ENCODE measurements at regions not wholly inside any gene's neighbourhood (a gene's known extent, or its start where the extent isn't known, plus 50 kb on each side); places are given as distances from the start of the nearest gene placed in this dataset.
A peak's percentile ranks its signal among the peaks of the same experiment; 100 is the strongest.
"Not testable (repeated sequence)": the region's sequence is repeated elsewhere in the genome, so short reads cannot be mapped to it uniquely, and the experiment has no call there.

DNA sequence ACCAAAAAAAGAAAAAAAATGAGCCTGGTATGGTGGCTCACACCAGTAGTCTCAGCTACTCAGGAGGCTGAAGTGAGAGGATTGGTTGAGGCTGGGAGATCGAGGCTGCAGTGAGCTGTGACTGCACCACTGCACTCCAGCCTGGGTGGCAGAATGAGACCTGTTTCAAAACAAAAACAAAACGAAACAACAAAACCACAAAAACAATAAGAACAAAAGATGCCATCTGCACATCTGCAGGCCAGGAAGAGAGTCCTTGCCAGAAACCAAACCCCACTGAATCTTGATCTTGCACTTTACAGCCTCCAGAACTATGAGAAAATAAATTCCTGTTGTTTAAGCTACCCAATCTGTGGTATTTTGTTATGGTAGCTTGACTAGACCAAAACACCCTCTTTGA, 207.7 kb downstream of the YTHDC2 start:
- DNase-seq, result peak in 1 of 5 experiments; percentile 3

DNA sequence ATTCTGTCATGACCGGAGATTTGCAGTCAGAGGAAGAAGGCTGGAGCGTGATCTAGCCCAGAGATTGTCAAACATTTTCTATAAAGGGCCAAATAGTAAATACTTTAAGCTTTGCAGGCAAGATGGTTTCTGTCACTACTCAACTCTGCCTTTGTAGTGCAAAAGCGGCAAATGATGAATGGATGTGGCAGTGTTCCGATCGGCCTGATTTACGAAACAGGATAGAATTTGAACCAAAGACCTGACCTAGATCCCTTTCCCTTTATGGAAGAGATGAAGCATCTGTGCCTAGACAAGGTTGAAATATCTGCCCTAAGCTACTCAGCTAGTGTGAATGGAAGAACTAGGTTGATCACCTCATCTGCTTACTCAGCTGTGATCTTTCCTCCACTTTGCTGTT, 209.5 kb downstream of the YTHDC2 start:
- DNase-seq, result no peak

DNA sequence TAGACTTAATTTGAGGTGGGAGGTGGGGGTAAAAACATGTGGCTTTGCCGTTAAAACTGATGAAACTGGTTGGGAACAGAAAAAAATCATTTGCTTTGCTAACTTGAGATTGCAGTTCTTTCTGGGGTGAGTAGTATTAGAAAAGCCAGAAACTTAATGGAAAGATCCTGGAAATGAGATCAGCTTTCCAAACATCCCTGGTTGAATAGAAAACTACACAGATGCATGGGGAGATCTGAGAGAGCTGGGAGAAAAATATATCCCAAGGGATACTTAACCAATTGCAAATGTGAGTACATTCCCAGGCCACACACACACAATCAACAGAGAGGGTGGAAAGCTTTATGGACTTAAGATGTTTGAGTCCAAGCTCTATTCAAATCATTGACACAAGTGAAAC, 222.3 kb downstream of the YTHDC2 start:
- no peak for DNase-seq

DNA sequence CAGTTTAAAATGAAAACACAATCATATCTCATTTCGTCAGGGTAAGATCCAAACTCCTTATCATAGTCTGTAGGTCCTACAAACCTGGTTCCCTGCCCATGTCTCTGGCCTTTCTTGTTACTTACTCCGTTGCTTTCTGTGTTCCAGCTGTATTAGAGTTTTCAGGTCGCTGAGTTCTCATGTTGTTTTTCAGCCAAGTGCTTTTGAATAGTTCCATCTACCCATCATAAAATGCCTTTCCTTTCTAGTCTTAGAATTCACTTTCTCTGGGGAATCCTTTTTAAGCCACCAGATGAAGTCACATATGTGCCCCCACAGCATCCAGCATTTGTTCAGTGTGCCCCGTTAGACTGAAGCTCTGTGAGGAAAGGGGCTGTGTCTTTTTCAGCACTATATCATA, 228.7 kb downstream of the YTHDC2 start:
- DNase-seq, result no peak

DNA sequence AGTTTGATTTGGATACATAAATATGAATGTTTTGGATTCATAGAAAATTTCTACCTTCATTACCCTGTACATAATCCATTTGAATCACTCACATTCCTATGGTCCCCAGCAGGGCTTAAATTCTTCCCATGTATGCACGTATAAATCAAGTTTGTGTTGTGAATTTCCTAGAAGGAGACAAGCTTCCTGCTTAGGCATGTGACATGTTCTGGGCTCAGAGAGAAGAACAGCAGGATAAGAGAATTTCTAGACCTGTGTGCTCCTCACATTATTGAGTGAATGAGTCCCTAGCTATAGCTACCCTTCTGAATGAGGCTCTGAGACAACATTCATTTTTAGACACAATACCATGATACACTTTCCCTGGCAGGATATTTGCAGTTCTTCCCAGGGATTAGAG, 229.1 kb downstream of the YTHDC2 start:
- no peak for DNase-seq

DNA sequence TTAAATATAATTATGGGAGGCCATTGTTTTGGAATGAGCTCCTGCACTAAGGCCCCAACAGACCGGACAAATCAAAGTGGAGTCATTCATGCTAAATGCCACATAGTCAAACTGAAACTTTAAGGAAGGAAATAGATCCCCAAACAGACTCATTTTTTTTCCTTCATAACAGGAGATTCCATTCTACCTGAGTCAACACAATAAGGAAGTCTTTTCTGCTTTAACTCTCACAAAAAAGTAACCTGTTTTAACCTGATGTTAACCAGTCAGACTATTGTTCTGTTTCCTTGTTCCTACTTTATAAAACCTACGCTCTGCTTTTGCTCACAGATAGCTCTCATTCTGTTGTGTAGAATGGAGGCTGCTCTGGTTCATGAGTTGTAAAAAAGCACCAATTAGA, 234.9 kb downstream of the YTHDC2 start:
- DNase-seq, result no peak

DNA sequence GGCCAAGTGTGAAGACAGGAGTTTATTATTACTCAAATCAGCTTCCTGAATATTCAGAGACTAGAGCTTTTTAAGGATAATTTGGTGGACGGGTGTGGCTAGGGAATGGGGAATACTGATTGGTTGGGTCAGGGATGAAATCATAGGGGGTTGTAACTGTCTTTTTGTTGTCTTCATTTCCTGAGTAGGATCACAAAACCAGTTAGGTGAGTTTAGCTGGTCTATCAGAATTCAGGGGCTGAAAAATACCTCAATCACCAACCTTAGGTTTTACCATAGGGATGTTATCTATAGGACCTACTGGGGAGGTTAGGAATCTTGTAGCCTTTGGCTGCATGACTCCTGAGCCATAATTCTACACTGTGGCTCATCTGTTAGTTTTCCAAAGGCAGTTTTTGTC, 235.8 kb downstream of the YTHDC2 start:
- DNase-seq, result no peak

DNA sequence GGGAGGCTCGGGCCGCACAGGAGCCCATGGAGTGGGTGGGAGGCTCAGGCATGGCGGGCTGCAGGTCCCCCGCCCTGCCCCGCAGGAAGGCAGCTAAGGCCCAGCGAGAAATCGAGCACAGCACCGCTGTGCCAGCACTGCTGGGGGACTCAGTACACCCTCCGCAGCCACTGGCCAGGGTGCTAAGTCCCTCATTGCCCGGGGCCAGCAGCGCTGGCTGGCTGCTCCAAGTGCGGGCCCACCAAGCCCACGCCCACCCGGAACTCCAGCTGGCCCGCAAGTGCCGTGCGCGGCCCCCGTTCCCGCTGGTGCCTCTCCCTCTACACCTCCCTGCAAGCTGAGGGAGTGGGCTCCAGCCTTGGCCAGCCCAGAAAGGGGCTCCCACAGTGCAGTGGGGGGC, 239.7 kb downstream of the YTHDC2 start:
- not testable (repeated sequence) for DNase-seq

DNA sequence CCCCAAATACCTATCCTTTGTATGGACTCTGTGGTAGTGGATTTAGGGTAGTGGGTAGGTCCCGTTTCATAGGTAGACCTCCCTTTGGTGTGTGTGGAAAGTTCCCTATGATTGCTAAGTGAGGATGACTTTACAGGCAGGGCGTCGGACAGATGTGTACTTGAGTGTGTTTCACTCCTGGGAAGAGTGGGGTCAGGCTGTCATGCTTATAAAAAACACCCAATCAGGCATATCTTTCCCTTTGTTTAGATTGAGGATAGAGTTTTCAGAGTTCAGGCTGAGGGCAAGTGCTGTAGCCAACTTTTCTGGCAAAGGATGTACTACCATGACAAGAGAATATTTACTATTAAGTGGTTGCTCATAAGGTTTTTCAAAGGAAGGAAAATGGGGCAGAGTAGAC, 242.0 kb downstream of the YTHDC2 start:
- no peak for DNase-seq

DNA sequence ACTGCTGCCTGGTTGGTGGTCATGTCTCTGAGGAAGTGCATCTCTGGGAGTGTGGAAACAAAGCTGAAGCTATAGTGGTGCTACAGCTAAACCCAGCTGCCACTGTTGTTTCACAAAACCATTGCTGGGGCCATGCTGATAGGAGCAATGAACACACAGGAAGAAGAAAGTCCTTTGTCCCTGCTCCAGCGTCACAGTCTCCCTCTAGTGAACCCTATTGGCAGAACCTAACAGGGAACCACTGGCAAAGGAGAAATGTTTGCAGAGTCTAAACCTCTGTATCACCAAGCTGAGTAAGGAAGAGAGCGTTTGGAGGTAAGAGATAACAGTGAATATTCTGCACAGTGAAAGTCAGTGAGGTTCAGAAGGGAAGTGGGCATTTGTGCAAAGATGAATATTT, 244.0 kb downstream of the YTHDC2 start:
- no peak for DNase-seq

DNA sequence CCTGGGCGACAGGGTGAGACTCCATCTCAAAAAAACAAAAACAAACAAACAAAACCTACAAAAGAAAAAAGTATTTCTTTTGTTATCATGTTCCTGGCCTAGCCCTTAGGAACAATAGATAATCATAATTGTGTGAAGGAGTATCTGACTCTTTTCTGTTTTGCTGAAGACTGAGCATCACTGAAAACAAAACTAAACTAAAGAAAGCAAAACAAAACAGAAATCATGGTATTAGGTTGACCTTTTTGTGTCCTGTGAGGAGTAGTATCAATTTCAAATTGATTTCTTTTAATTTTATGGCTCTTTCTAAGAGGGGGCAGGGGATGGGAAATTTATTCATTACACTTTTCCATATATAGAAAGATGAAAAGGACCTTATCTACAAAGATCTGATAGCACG, 246.0 kb downstream of the YTHDC2 start:
- DNase-seq, result no peak

DNA sequence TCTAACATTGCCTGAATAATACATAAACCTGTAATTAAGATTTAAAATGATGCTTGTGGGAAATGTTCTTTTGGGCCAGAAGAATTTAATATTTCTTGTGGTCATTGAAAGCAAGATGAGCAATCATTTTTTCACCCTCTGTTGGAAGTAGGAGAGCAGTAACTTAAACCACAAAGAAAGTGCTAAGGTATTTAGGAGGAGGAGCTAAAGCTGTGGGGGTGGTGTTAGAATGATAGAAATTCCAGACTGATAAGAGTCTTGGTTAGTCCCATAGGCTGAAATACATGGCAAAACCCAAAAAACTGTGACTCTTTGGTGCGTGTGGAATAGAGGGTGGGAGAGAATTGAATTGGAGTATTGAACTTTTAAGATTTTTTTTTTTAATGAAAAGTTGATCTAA, 247.0 kb downstream of the YTHDC2 start:
- DNase-seq, result no peak

DNA sequence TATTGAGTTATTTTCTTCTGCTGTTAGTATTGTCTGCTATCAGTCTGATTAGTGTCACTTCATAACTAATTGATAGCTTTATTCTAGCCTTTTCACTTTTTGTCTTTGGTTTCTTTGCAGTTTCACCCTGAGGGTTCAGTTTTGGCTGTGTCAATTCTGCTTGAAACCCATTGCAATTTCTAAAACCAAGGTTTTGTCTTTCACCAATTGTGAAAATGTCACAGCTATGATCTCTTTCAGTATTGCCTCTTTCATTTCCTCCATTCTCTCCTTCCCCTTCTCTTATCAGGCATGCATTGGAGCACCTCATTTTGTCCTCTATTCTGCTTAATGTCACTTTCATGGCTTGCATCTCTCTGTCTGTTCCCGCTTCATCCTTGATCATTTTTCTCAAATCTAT, 248.1 kb downstream of the YTHDC2 start:
- DNase-seq, result no peak

DNA sequence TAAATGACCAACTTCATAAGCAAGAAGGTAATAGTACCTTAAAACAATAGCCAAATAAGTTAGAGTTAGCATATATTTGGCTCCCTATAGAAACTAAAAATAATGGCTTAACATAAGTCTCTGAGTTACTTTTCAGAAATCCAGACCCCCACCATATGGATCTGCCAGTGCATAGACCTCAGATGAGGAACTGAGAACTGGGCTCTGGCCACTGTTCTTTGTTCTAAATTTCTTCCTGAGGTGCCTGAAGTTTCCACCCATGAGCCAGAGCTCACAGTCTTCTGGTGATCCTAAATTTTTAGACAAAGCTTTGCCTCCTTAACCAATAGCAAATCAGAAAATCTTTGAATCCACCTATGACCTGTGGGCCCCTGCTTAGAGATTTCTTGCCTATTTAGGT, 250.9 kb downstream of the YTHDC2 start:
- no peak for DNase-seq

DNA sequence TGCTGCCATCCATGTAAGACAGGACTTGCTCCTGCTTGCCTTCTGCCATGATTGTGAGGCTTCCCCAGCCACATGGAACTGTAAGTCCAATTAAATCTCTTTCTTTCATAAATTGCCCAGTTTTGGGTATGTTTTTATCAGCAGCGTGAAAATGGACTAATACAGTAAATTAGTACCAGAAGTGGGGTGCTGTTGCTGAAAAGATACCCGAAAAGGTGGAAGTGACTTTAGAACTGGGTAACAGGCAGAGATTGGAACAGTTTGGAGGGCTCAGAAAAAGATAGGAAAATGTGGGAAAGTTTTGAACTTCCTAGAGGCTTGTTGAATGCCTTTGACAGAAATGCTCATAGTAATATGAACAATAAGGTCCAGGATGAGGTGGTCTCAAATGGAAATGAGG, 253.3 kb downstream of the YTHDC2 start:
- DNase-seq, result not testable (repeated sequence)

DNA sequence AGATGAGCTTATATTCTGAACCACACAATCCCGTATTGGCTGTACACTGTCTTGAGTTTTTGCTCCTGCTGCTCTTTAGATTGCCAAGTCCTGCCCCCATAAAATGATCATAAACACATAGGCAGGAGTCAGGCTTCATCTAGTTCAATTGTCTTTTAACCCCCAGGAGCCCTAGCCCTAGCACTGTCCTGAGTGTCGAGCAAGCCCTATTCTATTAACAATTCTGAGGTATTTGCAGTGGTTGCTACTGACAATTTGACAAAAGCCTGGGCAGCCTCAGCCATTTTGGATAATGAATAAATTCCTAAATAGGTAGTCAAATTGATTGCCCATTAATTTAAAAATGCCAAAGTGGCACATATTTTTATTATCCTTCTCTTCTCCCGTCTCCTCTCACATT, 257.2 kb downstream of the YTHDC2 start:
- DNase-seq, result no peak

DNA sequence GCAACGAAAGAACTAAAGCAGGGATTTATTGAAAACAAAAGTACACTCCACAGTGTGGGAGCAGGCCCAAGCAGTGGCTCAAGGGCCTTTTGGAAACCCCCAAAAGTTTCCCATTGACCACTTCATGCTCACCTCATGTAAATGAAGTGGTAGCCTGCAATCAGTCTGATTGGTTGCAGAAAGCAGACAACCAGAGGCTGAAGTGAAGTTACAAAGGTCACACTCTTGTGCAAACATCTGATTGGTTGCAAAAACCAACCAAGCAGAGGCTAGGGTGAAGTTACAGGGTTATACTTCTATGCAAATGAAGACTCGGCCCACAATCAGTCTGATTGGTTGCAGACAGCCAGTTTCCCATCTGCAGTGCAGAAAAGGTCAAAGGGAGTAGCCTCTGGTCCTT, 258.0 kb downstream of the YTHDC2 start:
- DNase-seq, result no peak

DNA sequence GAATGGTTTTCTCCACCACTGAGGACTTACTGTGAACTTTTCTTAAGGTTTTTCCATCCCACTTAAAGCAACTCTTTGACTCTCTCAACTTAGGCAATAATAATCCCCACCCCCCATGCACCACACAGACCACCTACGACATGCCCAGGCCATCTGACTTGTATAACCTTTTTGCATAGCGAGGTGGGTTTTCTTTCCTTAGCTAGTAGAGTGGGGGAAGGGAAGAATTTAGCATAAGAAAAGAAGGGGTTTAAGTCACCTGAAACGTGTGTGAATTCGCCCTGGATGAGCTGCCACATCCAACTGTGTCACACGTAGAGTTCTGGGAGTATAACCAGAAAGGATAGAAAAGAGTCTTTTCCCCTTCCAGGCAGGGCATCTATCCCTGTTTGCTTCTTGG, 262.7 kb downstream of the YTHDC2 start:
- DNase-seq, result no peak

DNA sequence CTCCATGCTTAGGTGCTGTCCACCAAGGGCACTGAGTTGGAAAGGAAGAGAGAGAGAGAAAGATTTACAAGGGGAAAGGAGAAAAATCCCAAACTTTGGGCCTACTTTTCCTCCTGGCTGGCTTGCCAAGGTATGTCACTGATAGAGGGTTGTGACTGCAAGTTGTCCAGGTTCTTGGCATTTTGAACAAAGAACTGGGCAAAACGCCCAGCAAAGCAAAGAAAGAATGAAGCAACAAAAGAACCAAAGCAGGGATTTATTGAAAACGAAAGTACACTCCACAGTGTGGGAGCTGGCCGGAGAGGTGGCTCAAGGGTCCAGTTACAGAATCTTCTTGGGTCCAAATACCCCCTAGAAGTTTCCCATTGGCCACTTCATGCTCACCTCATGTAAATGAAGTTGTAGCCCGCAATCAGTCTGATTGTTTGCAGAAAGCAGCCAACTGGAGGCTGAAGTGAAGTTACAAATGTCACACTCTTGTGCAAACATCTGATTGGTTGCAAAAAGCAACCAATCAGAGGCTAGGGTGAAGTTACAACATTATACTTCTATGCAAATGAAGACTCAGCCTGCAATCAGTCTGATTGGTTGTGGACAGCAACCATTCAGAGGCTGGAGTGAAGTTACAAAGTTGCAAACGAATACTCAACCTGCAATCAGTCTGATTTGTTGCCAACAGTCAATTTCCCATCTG, 263.5 kb downstream of the YTHDC2 start:
- no peak for DNase-seq

DNA sequence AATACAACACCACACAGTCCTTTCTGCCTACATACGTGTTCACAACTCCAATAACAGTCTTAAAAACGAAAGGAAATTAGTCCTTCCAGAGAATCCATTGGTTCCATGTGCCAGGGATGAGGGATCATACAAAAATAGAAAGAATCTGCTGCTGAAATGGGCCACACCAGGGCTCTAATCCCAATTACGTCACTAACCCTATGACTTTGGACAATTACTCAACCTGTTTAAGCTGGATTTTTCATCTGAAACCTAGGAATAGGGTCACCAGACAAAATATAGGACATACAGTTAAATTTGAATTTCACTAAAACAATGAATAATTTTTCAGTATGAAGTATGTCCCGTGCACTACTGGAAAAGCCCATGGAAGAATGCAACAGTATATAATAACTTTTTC, 264.7 kb downstream of the YTHDC2 start:
- DNase-seq, result no peak

DNA sequence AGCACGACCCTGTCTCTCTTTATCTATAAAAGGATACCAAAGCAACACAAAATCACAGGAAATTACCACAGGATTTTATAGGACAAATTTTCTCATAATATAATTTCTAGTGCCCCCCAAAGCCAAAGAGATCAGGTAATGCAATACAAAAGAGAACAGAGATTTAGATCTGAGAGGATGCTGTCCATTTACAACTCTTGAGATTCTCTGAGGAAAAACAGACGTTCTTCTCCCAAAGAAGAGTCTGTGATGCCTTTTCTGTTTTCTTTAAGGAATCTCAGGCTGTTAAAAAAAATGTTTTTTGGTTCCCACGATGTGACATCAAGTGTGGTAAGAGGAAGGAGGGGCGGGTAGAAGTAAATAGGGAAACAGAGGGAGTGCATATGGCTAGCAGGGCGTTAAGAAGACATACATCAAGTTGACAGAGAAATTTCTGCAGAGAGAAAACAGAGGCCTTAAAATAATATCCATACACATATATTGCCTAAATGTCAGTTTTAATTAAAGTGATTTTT, 274.7 kb downstream of the YTHDC2 start:
- DNase-seq, result no peak

DNA sequence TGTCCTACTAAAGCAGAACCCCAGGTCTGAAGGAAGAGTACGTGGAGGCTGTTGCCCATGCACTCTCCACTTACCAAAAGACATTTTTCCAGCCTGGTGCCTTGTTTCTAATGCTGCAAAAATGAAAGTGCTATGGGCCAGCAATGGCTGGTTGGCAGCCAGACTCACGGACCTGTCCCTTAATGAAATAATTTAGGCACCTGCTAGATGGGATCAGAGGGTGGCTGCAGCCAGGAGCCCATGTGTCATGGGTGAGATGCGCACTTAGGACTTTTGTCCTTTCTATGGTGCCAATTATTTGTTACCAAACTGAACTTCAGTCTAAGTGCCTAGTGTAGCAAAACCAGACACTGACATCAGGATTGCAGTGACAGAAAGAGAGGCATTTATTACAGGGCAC, 276.3 kb downstream of the YTHDC2 start:
- no peak for DNase-seq

DNA sequence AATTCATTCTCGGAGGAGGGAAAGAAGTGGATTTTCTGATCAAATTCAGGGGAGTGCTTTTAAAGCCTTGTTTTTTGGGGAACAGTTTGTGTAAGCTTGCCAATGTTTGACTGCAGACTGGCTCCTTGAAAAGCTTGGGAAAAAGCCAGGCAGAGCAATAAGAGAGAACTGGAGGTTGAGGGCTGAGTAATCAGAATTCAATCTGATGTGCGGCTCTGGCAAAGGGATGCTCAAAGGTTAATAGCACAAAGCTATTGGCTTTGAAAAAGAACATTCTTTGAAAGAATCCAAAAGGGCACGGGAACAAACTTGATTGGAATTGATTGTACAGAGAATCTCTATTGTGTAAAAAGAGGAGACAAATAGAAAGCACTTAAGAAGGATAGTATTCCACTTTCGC, 279.3 kb downstream of the YTHDC2 start:
- DNase-seq, result no peak

DNA sequence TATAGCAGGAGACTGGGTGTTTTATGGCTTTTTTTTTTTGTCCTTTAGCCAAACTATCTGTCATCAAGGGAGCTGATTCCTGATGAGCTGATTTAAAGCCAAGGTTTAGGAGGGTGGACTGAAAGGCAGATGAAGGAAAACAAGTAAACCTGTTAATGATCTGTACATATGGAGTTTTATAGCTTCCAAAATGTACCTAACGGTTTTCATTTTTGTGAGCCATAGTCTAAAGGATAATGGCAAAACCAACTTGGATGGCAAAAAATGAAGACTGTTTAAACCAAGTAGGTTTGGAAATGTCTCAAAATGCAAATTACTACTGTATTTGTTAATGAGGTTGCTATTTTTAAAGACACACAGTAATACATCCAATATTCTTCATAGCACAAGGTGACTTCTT, 281.5 kb downstream of the YTHDC2 start:
- DNase-seq, result no peak

DNA sequence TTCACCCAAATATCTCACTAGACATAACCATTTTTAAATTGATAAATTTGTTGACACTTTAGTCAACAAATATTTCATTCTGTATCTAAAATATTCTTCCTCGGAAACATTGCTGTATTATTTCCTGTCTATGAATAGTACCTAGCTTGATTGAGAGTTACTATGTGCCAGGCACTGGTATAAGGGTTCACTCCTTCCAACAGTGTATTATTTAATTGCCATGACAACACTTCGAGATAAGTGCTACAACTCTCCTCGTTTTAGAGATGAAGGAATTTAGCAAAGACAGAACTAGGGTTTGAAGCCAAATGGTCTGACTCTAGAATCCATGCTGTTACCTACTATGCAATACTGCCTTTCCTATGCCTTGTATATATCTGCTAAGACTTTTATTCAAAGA, 287.2 kb downstream of the YTHDC2 start:
- DNase-seq, result no peak
